Hematopoietic multipotent progenitor cell (in vitro differentiated cells): ENCODE measurements at regions not wholly inside any gene's neighbourhood (a gene's known extent, or its start where the extent isn't known, plus 50 kb on each side); places are given as distances from the start of the nearest gene placed in this dataset.
"Not testable (repeated sequence)": the region's sequence is repeated elsewhere in the genome, so short reads cannot be mapped to it uniquely, and the experiment has no call there.

Experiments
- DNase-seq, 3 donors: peaks; one replicate each; pipeline ENCODE4 v3.0.0-alpha.2; 2011 to 2015; ENCODE audit warnings: low read depth in 2 of 3, low spot score in 2 of 3

DNA sequence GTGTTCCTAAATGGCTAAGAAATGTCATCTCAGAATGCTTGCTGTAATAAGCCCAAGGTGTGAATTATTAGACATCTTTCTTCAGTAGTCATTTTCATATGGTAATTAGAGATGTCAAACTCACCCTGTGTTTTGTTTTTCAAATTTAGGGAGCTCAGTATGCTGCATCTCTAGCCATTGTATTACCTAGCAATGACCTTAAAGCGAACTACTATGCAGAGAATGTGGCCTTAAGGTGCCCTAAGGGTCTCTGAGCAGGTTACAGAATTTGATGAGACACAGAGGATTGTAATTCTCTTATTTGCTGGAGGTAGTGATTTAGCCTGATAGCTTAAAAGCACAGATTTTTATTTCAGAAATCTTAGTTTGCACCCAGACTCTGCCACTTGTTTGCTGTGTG is 1052.6 kb upstream of the DDX18 start:
- DNase-seq, result no peak

GRCh38 chr2:116769514-116769913 is 1045.0 kb upstream of the DDX18 start:
- DNase-seq, result no peak

- DNase-seq, result no peak
Observed at GRCh38 chr2:116776556-116776955, 1037.9 kb upstream of the DDX18 start.

GRCh38 chr2:116787848-116788247 is 1026.6 kb upstream of the DDX18 start:
- no peak for DNase-seq

DNA sequence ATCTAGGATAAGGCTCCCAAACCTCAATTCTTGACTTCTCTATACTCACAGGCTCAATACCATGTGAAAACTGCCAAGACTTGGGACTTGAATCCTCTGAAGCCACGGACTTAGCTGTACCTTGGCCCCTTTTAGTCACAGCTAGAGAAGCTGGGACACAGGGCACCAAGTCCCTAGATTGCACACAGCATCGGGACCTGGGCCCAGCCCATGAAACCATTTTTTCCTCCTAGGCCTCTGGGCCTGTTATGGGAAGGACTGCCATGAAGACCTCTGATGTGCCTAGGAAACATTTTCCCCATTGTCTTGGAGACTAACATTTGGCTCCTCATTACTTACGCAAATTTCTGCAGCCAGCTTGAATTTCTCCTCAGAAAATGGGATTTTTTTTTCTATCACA is 1011.8 kb upstream of the DDX18 start:
- no peak for DNase-seq

GRCh38 chr2:116804901-116805300 is 1009.6 kb upstream of the DDX18 start:
- DNase-seq, result no peak

DNA sequence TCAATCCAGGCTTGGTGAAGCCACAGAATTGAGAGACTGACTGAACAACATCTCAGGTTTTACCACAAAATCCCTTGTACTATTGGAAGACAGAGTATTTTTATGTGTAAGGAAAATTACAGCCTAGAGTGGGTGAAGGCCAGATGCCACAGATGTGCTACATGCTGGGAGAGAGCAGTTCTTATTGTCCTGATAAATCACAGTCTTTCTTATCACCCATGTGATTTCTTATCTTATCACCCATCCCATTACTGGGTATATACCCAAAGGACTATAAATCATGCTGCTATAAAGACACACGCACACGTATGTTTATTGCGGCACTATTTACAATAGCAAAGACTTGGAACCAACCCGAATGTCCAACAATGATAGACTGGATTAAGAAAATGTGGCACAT is 1008.0 kb upstream of the DDX18 start:
- DNase-seq, result not testable (repeated sequence)

GRCh38 chr2:116809109-116809508 is 1005.4 kb upstream of the DDX18 start:
- no peak for DNase-seq

GRCh38 chr2:116810071-116810470 is 1004.4 kb upstream of the DDX18 start:
- DNase-seq, result no peak

- DNase-seq, result no peak
Observed at GRCh38 chr2:116810645-116811044, 1003.8 kb upstream of the DDX18 start.

GRCh38 chr2:116819355-116819754 is 995.1 kb upstream of the DDX18 start:
- DNase-seq, result no peak

- no peak for DNase-seq
Observed at GRCh38 chr2:116820986-116821385, 993.5 kb upstream of the DDX18 start.

- DNase-seq, result not testable (repeated sequence)
Observed at GRCh38 chr2:116829543-116829942, 984.9 kb upstream of the DDX18 start.

DNA sequence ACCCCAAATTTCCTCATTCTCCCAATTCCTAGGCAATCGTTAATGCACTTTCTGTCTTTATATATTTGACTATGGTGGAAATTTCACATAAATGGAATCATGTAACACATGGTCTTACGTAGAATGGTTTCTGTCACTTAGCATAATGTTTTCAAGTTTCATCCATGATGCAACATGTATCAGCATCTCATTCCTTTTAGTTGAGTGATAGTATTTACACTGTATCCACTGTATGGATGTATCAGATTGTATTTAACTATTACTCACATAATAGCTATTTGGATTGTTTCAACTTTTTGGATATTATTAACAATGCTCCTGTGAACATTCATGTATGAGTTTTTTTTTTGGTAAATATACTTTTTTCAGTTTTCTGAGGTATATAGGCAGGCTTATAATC is 982.3 kb upstream of the DDX18 start:
- no peak for DNase-seq

GRCh38 chr2:116833052-116833451 is 981.4 kb upstream of the DDX18 start:
- DNase-seq, result no peak

DNA sequence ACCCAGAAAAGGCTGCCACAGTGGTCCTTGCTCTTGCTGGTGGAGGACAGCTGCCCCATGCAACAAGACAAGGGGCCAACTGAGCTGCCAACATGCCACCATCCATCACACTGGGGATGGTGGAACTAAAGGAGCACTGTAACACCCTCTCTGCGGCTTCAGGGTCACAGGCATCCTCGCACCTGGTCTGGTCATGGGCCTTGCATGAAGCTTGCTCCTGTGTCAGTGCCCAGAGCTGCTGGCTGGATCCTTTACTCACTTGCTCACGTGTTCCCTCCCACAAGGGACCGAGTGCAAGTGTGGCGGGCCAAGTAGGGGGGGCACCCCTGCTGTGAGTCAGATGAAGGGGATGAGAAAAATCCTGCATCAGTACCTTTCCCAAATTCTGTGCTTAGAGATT is 972.3 kb upstream of the DDX18 start:
- DNase-seq, result no peak

- DNase-seq, result no peak
Observed at GRCh38 chr2:116859708-116860107, 954.8 kb upstream of the DDX18 start.

DNA sequence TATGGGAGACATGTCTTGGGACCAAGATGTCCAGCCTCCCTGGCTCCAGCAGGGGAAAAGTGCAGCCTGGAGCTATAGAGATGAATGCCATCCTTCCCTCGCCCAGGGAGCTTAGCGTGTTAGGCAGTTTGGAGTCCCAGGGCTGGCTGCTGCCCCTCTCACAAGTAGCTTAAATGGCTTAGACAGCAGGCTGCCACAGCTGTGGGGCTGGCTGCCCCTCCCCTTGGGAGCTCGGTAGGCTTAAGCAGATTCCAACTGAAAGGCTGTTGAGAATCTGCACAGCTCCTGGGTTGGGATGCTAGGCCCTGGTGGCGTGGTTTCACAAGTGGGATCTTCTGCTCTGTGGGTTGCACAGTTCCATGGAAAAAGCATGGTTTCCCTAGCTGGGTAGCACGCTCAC is 940.5 kb upstream of the DDX18 start:
- no peak for DNase-seq

GRCh38 chr2:116877274-116877673 is 937.2 kb upstream of the DDX18 start:
- no peak for DNase-seq

DNA sequence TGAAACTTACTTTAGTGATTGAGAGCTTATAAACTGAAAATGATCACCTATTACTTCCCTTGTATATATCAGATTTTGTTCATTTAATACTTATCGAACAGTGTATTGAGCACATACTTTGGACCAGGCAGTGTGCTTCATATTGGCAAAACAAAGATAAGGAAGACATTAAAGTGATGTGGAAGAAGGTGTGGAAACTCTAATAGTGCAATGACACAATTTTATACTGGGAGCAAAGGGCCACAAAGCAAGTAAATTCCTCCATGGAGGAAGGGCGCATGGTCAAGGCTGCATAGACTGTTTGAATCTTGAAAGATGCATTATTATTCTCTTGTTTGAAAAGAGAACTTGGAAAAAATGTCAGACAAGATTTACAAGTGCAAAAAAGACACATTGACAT is 936.5 kb upstream of the DDX18 start:
- no peak for DNase-seq

DNA sequence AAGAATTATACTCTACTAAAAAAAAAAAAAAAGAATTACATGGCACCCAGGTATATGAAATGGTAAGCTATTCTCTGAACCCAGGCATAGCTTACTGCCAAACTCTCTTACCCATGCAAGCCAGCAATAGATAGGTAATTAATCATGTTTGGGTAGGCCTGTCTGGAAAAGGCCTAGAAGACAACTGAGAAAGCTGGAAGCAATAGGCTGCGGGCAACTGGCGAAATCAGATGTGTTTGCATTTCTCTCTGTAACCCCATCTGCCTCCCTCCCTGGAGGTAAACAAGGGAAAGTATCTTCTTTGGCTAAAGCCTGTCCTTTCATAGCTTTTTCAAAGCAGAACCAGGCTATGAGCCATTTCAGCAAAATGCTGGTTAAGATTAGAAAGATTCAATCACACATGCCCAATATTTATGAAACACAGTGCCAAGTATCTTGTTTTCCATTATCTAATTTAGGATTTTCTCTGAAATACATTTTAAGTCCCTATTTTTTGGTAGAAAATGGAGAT is 934.8 kb upstream of the DDX18 start:
- no peak for DNase-seq

DNA sequence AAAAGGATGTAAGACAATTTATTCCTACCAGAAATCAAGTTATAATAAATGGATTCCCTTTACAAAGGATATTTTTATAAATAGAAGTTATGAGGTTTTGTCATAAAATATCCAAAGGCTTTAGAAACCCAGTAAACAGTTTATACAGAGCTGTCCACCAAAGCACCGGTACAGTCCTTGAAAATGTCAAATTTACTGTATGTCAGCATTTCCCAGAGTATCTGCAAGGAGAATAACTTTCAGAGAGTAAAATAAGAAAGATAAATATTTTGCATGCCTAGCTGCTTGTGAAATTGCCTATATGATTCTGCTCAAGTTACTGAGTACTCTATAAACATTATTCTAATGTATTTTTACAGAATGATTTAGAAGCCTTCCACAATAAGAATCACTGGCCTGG is 923.3 kb upstream of the DDX18 start:
- no peak for DNase-seq

DNA sequence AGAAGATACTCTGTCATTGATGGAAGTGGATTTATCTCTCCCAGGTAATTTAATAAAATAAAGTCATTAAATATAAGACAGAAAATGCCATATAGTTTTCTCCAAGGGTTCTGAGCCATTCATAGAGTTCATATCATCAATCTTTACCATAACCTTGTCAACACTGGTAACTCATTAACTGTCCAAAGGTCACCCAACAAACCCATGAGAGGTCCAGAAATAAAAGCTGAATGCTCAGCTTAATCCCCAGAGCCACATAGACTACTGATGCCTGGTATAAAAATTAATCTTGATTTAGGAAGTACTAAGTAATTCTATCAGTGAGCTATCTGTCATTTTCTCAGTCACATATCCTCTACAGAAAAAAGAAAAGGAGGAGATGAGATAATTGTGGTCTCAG is 903.0 kb upstream of the DDX18 start:
- DNase-seq, result no peak

DNA sequence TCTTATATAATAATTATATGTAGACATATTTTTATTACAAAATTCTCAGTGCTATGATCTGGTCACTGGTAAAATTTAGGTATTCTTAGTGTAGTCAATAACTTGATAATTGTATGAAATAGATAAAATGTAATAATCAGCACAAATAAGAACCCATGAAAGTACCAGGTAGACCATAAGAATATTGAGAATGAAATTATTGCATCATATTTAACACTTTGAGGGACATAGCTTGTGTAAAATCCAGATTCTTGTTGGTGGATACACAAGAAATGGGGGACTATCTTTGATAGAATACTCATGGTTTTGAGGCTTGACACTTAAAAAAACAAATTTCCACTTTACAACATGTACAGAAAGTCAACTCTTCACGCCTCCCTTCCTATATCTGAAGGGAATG is 898.8 kb upstream of the DDX18 start:
- no peak for DNase-seq
